Epithelial cell of proximal tubule (primary cell): ENCODE measurements at regions not wholly inside any gene's neighbourhood (a gene's known extent, or its start where the extent isn't known, plus 50 kb on each side); places are given as distances from the start of the nearest gene placed in this dataset.

Source experiments
- DNase-seq: peaks from one replicate; pipeline ENCODE4 v3.0.0-alpha.2; 2011; ENCODE audit warnings: low read depth
- H3K4me3 ChIP-seq: 2 replicates; pipeline ENCODE4 v1.5.1; 2011; ENCODE audit warnings: low read depth, mild to moderate bottlenecking, low read length
- CTCF ChIP-seq: conservative IDR thresholded peaks from 2 replicates; pipeline ENCODE4 v1.5.1; 2012; ENCODE audit warnings: low read depth, mild to moderate bottlenecking, low read length

GRCh38 chrX:82081027-82081426 is 879.1 kb downstream of the SH3BGRL start:
- DNase-seq, result no peak
- no peak for TF ChIP-seq CTCF
- H3K4me3 ChIP-seq, result no peak overlapping the region

GRCh38 chrX:82087699-82088098 is 885.8 kb downstream of the SH3BGRL start:
- TF ChIP-seq CTCF, result no peak
- no peak for DNase-seq
- no peak overlapping the region for H3K4me3 ChIP-seq

- TF ChIP-seq CTCF, result no peak
- no peak overlapping the region for H3K4me3 ChIP-seq
- no peak for DNase-seq
These were observed 890.4 kb downstream of the SH3BGRL start for GRCh38 chrX:82092307-82092706.

- no peak for TF ChIP-seq CTCF
These were observed 923.2 kb downstream of the SH3BGRL start for GRCh38 chrX:82125103-82125502.

GRCh38 chrX:82127228-82128123 is 925.6 kb downstream of the SH3BGRL start:
- no peak for TF ChIP-seq CTCF
- DNase-seq, result no peak

More at GRCh38 chrX:82125103-82125502, 923.2 kb downstream of the SH3BGRL start:
- no peak overlapping the region for H3K4me3 ChIP-seq
- DNase-seq, result no peak

GRCh38 chrX:82134378-82134777 is 932.5 kb downstream of the SH3BGRL start:
- no peak for DNase-seq
- H3K4me3 ChIP-seq, result no peak overlapping the region
- TF ChIP-seq CTCF, result no peak

More at GRCh38 chrX:82127228-82128123, 925.6 kb downstream of the SH3BGRL start:
- no peak overlapping the region for H3K4me3 ChIP-seq

GRCh38 chrX:82141942-82142341 is 940.0 kb downstream of the SH3BGRL start:
- no peak for DNase-seq
- TF ChIP-seq CTCF, result no peak
- no peak overlapping the region for H3K4me3 ChIP-seq
